GM03348 (cell line): ENCODE measurements at regions not wholly inside any gene's neighbourhood (a gene's known extent, or its start where the extent isn't known, plus 50 kb on each side); places are given as distances from the start of the nearest gene placed in this dataset.
"Not testable (repeated sequence)": the region's sequence is repeated elsewhere in the genome, so short reads cannot be mapped to it uniquely, and the experiment has no call there.

Source experiments
- DNase-seq: peaks from one replicate; pipeline ENCODE4 v3.0.0; 2012; ENCODE audit warnings: low spot score

DNA sequence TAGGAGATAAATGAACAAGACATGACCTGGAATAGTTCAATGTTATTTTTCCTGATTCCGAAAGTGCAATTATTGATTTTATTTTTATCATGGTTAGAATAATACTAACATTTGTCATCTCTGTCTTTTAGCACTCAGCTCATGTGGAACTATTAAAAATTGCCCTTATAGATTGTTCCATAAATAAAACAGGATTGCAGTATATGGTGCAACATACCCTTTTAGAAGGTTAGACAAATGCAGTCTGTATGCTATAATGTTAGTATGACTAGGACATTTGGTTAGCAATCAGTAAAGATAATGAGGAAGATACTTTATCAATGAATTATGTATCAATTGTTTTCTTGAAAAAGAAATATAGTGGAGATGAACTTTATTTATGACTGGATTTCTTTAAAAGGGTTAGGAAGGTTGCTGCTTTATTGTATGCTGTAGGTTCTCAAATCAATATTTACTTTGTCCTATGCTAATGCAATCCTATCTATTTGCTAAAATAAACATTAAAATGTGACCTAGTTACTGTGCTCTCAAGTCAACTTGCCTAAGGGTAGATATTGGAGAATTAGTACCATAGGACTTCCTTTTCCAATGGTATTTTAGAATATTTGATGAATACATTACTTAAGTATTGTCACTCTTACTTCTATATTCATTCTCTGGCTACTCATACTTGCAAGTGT is 348.9 kb upstream of the ISL1 start:
- DNase-seq, result no peak

GRCh38 chr5:51039424-51040329 is 343.6 kb upstream of the ISL1 start:
- DNase-seq, result no peak

DNA sequence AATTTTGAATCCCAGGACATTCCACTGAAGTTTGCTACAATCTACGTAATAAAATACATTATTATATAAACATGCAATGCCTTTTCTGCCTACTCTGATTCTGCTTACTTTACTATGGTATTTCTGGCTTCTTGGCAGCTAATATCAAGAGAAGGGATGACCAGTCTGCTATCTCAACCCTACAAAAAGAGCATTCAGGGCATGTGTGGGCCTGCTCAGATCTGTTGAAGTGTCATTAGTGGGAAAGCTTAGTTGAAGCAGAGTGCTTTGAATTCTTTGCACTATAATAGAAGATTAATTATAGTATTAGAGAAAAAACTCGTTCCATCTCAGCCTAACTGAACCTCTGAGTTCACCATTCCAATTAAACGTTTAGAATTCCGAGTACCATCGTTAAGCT is 339.5 kb upstream of the ISL1 start:
- DNase-seq, result no peak

DNA sequence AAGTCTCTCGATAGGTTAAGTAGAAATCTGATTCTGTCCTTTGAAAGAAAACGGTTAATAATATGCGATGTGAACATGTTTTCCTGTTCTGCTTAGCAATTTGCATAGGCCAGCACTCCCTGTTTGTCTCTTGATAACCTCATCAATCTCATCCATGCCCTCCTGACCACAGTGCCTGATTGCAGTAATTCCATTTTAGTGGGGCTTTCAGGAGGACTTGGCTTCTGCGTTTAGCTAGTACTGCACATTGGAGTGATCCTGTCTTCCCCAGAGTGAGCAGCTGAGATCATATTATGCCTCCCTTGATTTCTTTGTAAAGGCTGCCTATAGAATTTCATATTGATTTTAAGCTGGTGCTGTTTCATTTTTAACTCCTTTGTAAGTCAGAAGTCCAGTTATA is 335.9 kb upstream of the ISL1 start:
- no peak for DNase-seq

- no peak for DNase-seq
Observed at GRCh38 chr5:51053361-51053760, 329.9 kb upstream of the ISL1 start.

DNA sequence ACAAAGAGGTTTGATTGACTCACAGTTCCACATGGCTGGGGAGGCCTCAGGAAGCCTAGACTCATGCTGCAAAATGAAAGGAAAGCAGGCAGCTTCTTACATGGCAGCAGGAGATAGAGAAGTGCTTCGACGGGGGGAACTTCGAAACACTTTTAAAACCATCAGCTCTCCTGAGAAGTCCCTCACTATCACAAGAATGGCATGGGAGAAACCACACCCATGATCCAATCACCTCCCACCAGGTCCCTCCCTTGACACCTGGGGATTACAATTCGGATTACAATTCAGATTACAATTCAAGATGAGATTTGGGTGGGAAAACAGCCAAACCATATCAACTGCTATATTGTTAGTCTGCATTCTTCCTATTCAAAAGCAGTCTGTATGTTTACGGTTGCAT is 322.3 kb upstream of the ISL1 start:
- no peak for DNase-seq

DNA sequence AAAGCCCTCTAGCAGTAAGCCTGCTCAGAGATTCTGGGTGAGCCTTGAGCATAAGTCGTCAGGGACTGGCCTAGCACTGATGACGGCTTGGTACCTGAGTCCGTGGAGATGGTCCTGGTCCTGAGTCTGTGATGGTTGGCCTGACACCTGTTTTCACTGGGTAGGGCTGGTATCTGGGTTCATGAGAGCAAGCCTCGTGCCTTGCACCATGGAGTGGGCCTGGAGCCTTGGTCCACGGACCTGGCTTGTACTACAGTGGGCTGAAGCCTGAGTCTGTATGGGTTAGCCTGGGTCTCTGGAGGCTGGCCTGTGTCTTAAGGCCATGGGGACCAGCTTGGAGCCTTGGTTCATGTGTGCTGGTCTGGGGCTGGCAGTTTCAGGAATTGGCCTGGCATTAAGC is 310.3 kb upstream of the ISL1 start:
- DNase-seq, result no peak

- DNase-seq, result no peak
Observed at GRCh38 chr5:51082741-51083140, 300.5 kb upstream of the ISL1 start.

GRCh38 chr5:51091816-51092215 is 291.4 kb upstream of the ISL1 start:
- DNase-seq, result no peak

GRCh38 chr5:51095486-51095885 is 287.8 kb upstream of the ISL1 start:
- no peak for DNase-seq

DNA sequence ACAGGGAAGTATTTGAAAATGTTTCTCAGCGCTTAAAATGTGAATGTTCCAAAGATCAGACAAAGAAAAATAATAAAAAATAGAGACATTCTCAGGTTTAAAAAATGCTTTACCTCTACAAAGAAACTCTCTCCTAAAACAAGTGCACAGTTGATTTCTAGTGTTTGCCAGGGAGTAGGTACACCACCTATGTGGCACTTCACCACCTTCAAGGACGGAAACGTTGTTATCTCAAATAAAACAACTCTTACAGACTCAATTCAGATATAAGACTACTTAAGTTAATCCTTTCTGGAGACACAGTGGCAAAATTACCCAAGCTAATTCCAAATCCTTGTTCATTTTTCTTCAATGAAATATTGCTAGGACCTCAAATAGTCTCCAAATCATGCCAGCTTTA is 286.4 kb upstream of the ISL1 start:
- no peak for DNase-seq

DNA sequence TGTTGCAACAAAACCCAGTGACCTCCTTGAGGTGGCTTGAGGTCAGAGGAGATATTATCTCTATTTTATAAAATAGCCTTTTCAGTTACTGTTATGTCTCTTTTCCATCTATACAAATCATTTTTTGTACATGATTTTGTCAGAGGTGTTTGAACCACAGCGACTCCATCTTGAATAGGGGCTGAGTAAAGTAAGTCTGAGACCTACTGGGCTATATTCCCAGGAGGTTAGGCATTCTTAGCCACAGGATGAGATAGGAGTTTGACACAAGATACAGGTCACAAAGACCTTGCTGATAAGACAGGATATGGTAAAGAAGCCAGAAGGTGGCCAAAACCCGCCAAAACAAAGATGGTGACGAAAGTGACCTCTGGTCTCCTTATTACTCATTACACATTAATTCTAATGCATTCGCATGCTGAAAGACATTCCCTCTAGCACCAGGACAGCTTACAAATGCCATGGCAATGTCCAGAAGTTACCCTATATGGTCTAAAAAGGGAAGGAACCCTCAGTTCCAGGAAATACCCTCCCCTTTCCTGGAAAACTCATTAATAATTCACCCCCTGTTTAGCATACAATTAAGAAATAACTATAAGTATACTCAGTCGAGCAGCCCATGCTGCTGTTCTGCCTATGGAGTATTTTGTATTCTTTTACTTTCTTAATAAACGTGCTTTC is 283.9 kb upstream of the ISL1 start:
- DNase-seq, result no peak

- DNase-seq, result no peak
Observed at GRCh38 chr5:51104556-51104955, 278.7 kb upstream of the ISL1 start.

DNA sequence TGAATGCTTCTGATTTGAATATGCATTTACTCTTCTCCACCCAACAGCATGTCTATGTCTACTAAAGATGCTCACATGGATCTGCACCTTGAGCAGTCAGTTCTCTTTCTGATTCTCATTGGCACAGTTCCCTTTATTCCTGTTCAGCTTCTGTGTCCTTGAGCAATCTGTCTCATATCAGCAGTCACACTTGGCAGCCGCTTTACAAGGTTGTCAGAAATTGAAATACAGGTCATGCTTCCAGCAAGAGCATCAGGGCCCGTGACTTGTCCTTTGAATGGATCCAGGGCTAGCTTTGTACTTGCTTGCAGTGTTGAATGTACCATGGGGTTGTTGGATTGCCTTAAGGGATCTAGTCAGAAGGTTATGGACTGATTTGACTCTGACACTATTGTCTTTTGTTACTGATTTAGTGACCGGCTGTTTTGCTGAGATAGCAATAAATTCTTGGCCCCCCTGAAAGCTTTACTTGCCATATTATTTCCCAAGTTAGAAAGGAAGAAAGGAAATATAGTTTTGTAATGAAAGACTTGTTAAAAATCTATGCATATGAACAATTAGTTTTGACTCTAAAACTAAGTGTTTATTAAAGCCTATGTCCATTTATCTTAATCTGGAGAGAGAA is 273.4 kb upstream of the ISL1 start:
- DNase-seq, result no peak

DNA sequence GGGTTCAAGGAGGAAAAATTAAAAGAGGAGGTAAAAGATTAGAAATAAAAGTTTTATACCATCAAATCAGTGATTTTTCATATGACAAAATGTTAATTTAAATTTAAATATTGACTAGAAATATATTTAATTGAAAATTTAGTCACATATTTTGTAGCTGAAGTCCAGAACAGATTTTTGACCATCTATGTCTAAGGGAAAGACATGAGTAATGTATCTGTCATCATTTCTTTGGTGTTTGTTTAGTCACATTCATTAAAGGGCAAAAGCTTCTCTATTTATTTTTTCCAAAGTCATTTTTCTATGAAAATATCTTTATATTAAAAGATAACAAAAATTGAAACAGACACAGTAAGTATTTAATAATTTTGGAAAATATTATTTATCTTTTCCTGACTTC is 252.0 kb upstream of the ISL1 start:
- DNase-seq, result no peak

DNA sequence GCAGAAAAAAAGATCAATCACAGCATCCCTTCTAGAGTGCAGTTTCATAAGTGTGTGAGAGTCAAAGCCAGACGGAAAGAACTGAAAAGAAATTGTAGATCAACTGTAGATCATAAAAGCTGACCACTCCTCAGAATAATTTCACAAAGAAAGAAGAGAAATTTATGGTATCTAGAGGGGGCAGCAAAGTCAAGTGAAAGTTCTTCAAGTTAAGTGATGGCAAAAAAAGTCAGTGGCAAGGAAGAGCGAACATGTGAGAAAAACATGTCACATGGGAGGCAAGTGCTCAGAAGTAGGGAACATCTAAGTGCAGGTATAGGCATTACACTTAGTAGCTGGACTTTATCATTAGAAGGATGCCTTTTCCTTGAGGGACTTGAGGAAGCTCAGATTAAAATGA is 245.1 kb upstream of the ISL1 start:
- DNase-seq, result no peak

DNA sequence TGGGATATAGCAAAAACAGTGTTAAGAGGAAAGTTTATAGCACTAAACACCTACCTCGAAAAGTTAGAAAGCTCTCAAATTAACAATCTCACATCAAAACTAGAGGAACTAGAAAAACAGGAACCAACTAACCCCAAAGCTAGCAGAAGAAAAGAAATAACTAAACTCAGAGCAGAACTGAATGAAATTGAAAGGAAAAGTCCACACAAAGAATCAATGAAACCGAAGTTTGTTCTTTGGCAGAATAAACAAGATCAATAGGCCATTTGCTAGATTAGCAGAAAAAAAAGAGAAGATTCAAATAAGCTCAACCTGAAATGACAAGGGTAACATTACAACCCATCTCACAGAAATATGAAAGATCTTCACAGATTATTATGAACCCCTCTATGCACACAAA is 234.8 kb upstream of the ISL1 start:
- no peak for DNase-seq

GRCh38 chr5:51156222-51156621 is 227.0 kb upstream of the ISL1 start:
- DNase-seq, result no peak

DNA sequence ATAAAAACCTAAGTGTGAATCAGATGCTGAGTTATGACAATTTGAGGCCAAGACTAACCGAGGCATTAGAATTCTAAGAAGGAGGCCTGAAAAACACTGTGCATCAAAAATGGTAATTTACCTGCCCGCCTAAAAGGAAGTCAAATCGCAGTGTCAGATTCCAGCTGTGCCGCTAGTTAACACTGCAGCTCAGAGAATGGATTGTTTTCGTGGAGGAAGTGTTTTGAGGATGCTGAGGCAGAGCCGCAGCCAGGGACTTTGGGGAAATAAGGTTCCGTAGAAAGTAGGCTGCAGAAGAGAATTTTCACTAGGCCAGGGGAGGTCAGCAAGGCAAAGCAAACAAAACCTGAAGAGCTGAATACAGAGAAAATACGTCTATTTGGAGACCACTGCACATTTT is 226.4 kb upstream of the ISL1 start:
- DNase-seq, result no peak

DNA sequence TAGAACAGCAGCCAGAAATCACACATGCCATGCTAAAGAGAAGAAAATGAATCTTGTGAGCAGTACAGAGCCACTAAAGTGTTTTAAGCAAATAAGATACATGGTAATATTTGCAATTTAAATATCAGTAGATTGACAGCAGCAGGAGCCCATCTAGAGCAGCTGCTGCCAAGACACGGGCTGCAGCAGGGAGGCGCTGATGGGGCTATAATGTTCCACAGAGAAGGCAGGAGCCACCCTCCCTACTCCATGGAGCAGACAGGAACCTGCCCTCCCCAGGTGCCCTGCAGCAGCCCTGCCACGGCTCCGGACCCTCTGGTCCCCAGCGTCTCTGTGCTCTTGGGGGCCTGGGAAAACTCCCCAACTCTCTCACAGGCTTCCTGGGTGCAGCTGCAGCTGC is 224.1 kb upstream of the ISL1 start:
- no peak for DNase-seq

DNA sequence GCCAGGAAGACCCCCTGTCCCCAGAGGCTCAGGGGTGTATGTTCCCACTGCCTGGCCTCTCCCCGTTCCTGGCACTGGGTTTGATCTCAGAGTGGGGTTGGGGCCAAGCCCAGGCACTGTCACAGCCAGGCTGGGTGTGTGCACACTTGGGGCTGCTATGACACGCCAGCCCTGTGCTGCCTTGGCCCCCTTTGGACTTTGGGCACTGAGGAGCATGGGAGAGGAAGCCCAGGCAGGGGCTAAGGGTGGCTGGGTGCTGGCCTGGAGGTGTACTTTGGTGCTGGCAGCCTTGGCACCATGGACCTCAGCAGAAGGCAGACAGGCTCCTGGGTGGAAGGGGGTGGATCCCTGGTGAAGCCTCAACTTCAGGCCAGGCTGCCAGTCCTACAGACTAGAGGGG is 223.6 kb upstream of the ISL1 start:
- no peak for DNase-seq

GRCh38 chr5:51162245-51162644 is 221.0 kb upstream of the ISL1 start:
- no peak for DNase-seq

- not testable (repeated sequence) for DNase-seq
Observed at GRCh38 chr5:51165621-51166020, 217.6 kb upstream of the ISL1 start.
